ENCODE measurements at regions not wholly inside any gene's neighbourhood (a gene's known extent, or its start where the extent isn't known, plus 50 kb on each side); places are given as distances from the start of the nearest gene placed in this dataset.

- Histone ChIP-seq H3K4me3 (no peak overlapping the region), H3K4me1 (no peaks in the 10 kb centered on the region), H3K27me3 (ENCODE audit: low read depth) (no peaks in the 10 kb centered on the region), H3K36me3 (replicated peaks) (no peaks in the 10 kb centered on the region), H3K9me3 (no peaks in the 10 kb centered on the region)
- DNase-seq (ENCODE audit: low spot score in 2 of 2): no peak
- in situ Hi-C loops (cut with MboI; ENCODE audit: low sequenced_read_pairs): no loop called here
These were observed 159.2 kb upstream of the C9orf72 start for GRCh38 chr9:27732494-27732893.

GRCh38 chr9:27743490-27743889, 170.2 kb upstream of the C9orf72 start:
- in situ Hi-C loops (cut with MboI; ENCODE audit: low sequenced_read_pairs): no loop called here
- no peaks in the 10 kb centered on the region for H3K36me3 ChIP-seq (replicated peaks)
- H3K9me3 ChIP-seq: no peaks in the 10 kb centered on the region; the same call in 1 of the 2 replicates
- DNase-seq (ENCODE audit: low spot score in 2 of 2): no peak
- no peaks in the 10 kb centered on the region for H3K4me1 ChIP-seq
- H3K27me3 ChIP-seq (ENCODE audit: low read depth): no peaks in the 10 kb centered on the region
- no peak overlapping the region for H3K4me3 ChIP-seq

- Histone ChIP-seq H3K27me3 (ENCODE audit: low read depth) (no peaks in the 10 kb centered on the region), H3K9me3 (no peaks in the 10 kb centered on the region), H3K36me3 (replicated peaks) (no peaks in the 10 kb centered on the region), H3K4me3 (no peak overlapping the region), H3K4me1 (no peaks in the 10 kb centered on the region)
- DNase-seq (ENCODE audit: low spot score in 2 of 2): no peak
- in situ Hi-C loops (cut with MboI; ENCODE audit: low sequenced_read_pairs): no loop called here
These were observed 174.2 kb upstream of the C9orf72 start for GRCh38 chr9:27747450-27747849.

GRCh38 chr9:27749838-27750237, 176.6 kb upstream of the C9orf72 start:
- Histone ChIP-seq H3K9me3 (no peaks in the 10 kb centered on the region), H3K36me3 (replicated peaks) (no peaks in the 10 kb centered on the region), H3K4me1 (no peaks in the 10 kb centered on the region), H3K4me3 (no peak overlapping the region), H3K27me3 (ENCODE audit: low read depth) (no peaks in the 10 kb centered on the region)
- DNase-seq (ENCODE audit: low spot score in 2 of 2): no peak
- in situ Hi-C loops (cut with MboI; ENCODE audit: low sequenced_read_pairs): loop anchor here (25.0 kb wide), 1 partner anchor 312 kb away; no protein-coding TSS in a partner anchor

- no peak for DNase-seq (ENCODE audit: low spot score in 2 of 2)
These were observed 177.3 kb upstream of the C9orf72 start for GRCh38 chr9:27750566-27750965.

GRCh38 chr9:27752069-27752468, 178.8 kb upstream of the C9orf72 start:
- no peak overlapping the region for H3K4me3 ChIP-seq
- in situ Hi-C loops (cut with MboI; ENCODE audit: low sequenced_read_pairs): loop anchor here (25.0 kb wide), 1 partner anchor 310 kb away; no protein-coding TSS in a partner anchor
- H3K27me3 ChIP-seq (ENCODE audit: low read depth): no peaks in the 10 kb centered on the region
- no peaks in the 10 kb centered on the region for H3K36me3 ChIP-seq (replicated peaks)
- no peaks in the 10 kb centered on the region for H3K4me1 ChIP-seq
- no peak for DNase-seq (ENCODE audit: low spot score in 2 of 2)
- no peaks in the 10 kb centered on the region for H3K9me3 ChIP-seq

More at GRCh38 chr9:27750566-27750965, 177.3 kb upstream of the C9orf72 start:
- Histone ChIP-seq H3K4me1 (no peaks in the 10 kb centered on the region), H3K36me3 (replicated peaks) (no peaks in the 10 kb centered on the region), H3K9me3 (no peaks in the 10 kb centered on the region), H3K4me3 (no peak overlapping the region), H3K27me3 (ENCODE audit: low read depth) (no peaks in the 10 kb centered on the region)
- in situ Hi-C loops (cut with MboI; ENCODE audit: low sequenced_read_pairs): loop anchor here (25.0 kb wide), 1 partner anchor 312 kb away; no protein-coding TSS in a partner anchor

- Histone ChIP-seq H3K36me3 (replicated peaks) (no peaks in the 10 kb centered on the region), H3K4me1 (no peaks in the 10 kb centered on the region), H3K4me3 (no peak overlapping the region), H3K9me3 (no peaks in the 10 kb centered on the region), H3K27me3 (ENCODE audit: low read depth) (no peaks in the 10 kb centered on the region)
- in situ Hi-C loops (cut with MboI; ENCODE audit: low sequenced_read_pairs): loop anchor here (25.0 kb wide), 1 partner anchor 306 kb away; no protein-coding TSS in a partner anchor
- DNase-seq (ENCODE audit: low spot score in 2 of 2): no peak
These were observed 182.6 kb upstream of the C9orf72 start for GRCh38 chr9:27755846-27756245.

- no peaks in the 10 kb centered on the region for H3K36me3 ChIP-seq (replicated peaks)
- H3K4me3 ChIP-seq: no peak overlapping the region
- no peaks in the 10 kb centered on the region for H3K9me3 ChIP-seq
- in situ Hi-C loops (cut with MboI; ENCODE audit: low sequenced_read_pairs): loop anchor here (25.0 kb wide), 1 partner anchor 306 kb away; no protein-coding TSS in a partner anchor
- H3K4me1 ChIP-seq: no peaks in the 10 kb centered on the region
- no peaks in the 10 kb centered on the region for H3K27me3 ChIP-seq (ENCODE audit: low read depth)
- DNase-seq (ENCODE audit: low spot score in 2 of 2): no peak
These were observed 183.1 kb upstream of the C9orf72 start for GRCh38 chr9:27756418-27756817.

- Histone ChIP-seq H3K36me3 (replicated peaks) (no peaks in the 10 kb centered on the region), H3K9me3 (no peaks in the 10 kb centered on the region), H3K4me3 (no peak overlapping the region), H3K4me1 (no peaks in the 10 kb centered on the region), H3K27me3 (ENCODE audit: low read depth) (no peaks in the 10 kb centered on the region)
- in situ Hi-C loops (cut with MboI; ENCODE audit: low sequenced_read_pairs): loop anchor here (25.0 kb wide), 1 partner anchor 298 kb away; no protein-coding TSS in a partner anchor
- no peak for DNase-seq (ENCODE audit: low spot score in 2 of 2)
These were observed 190.6 kb upstream of the C9orf72 start for GRCh38 chr9:27763831-27764230.

- no peaks in the 10 kb centered on the region for H3K4me1 ChIP-seq
- in situ Hi-C loops (cut with MboI; ENCODE audit: low sequenced_read_pairs): loop anchor here (25.0 kb wide), 1 partner anchor 297 kb away; no protein-coding TSS in a partner anchor
- H3K4me3 ChIP-seq: no peak overlapping the region
- no peaks in the 10 kb centered on the region for H3K9me3 ChIP-seq
- no peaks in the 10 kb centered on the region for H3K27me3 ChIP-seq (ENCODE audit: low read depth)
- peak in 1 of 2 experiments; percentile 24 for DNase-seq (ENCODE audit: low spot score in 2 of 2)
- no peaks in the 10 kb centered on the region for H3K36me3 ChIP-seq (replicated peaks)
These were observed 192.2 kb upstream of the C9orf72 start for GRCh38 chr9:27765266-27766072.

- no peaks in the 10 kb centered on the region for H3K4me1 ChIP-seq
- H3K4me3 ChIP-seq: no peak overlapping the region
- no peaks in the 10 kb centered on the region for H3K36me3 ChIP-seq (replicated peaks)
- no peaks in the 10 kb centered on the region for H3K27me3 ChIP-seq (ENCODE audit: low read depth)
- no peak for DNase-seq (ENCODE audit: low spot score in 2 of 2)
- H3K9me3 ChIP-seq: no peaks in the 10 kb centered on the region
- in situ Hi-C loops (cut with MboI; ENCODE audit: low sequenced_read_pairs): loop anchor here (25.0 kb wide), 1 partner anchor 296 kb away; no protein-coding TSS in a partner anchor
These were observed 193.0 kb upstream of the C9orf72 start for GRCh38 chr9:27766073-27766835.

GRCh38 chr9:27768781-27769180, 195.5 kb upstream of the C9orf72 start:
- Histone ChIP-seq H3K27me3 (ENCODE audit: low read depth) (no peaks in the 10 kb centered on the region), H3K36me3 (replicated peaks) (no peaks in the 10 kb centered on the region), H3K4me3 (no peak overlapping the region), H3K4me1 (no peaks in the 10 kb centered on the region), H3K9me3 (no peaks in the 10 kb centered on the region)
- DNase-seq (ENCODE audit: low spot score in 2 of 2): no peak
- in situ Hi-C loops (cut with MboI; ENCODE audit: low sequenced_read_pairs): loop anchor here (25.0 kb wide), 1 partner anchor 294 kb away; no protein-coding TSS in a partner anchor

GRCh38 chr9:27770541-27770940, 197.3 kb upstream of the C9orf72 start:
- Histone ChIP-seq H3K36me3 (replicated peaks) (no peaks in the 10 kb centered on the region), H3K4me1 (no peaks in the 10 kb centered on the region), H3K27me3 (ENCODE audit: low read depth) (no peaks in the 10 kb centered on the region), H3K9me3 (no peaks in the 10 kb centered on the region), H3K4me3 (no peak overlapping the region)
- no peak for DNase-seq (ENCODE audit: low spot score in 2 of 2)
- in situ Hi-C loops (cut with MboI; ENCODE audit: low sequenced_read_pairs): loop anchor here (25.0 kb wide), 1 partner anchor 292 kb away; no protein-coding TSS in a partner anchor

Data from HAP-1 (cell line).